HepG2 (cell line): ENCODE measurements at regions not wholly inside any gene's neighbourhood (a gene's known extent, or its start where the extent isn't known, plus 50 kb on each side); places are given as distances from the start of the nearest gene placed in this dataset.

Experiments
- ASH2L ChIP-seq: fragments of 300-600, 200-600 bp; sonication (generic); IDR thresholded peaks from 2 replicates; pipeline ENCODE4 v1.7.0; 2017; ENCODE audit warnings: low read depth, mild to moderate bottlenecking, moderate library complexity, mixed read lengths, low read length; ENCODE audit not compliant: insufficient read length
- CTCF ChIP-seq: sonication (generic); formaldehyde crosslinking; IDR thresholded peaks from 2 replicates; pipeline ENCODE4 v1.5.0; 2020; ENCODE audit warnings: mild to moderate bottlenecking, missing genetic modification reagents, moderate library complexity
- ISX ChIP-seq: sonication (generic); formaldehyde crosslinking; conservative IDR thresholded peaks from 2 replicates; pipeline ENCODE4 v1.5.0; 2020; ENCODE audit warnings: missing genetic modification reagents
- SMC3 ChIP-seq: IDR thresholded peaks from 2 replicates; pipeline ENCODE4 v1.6.1; 2011; ENCODE audit warnings: low read length, improper control_type of control experiment
- SNAPC2 ChIP-seq: sonication (generic); formaldehyde crosslinking; IDR thresholded peaks from 2 replicates; pipeline ENCODE4 v1.8.1; 2022; ENCODE audit warnings: mild to moderate bottlenecking, missing genetic modification reagents
- ZNF776 ChIP-seq: sonication (generic); formaldehyde crosslinking; IDR thresholded peaks from 2 replicates; pipeline ENCODE4 v1.4.0; 2020; ENCODE audit warnings: mild to moderate bottlenecking, missing genetic modification reagents
- ZNF780A ChIP-seq: sonication (generic); formaldehyde crosslinking; IDR thresholded peaks from 2 replicates; pipeline ENCODE4 v1.8.0; 2022; ENCODE audit warnings: mild to moderate bottlenecking, missing genetic modification reagents, moderate library complexity
- ZUFSP ChIP-seq: sonication (generic); formaldehyde crosslinking; IDR thresholded peaks from 2 replicates; pipeline ENCODE4 v1.9.0; 2021; ENCODE audit warnings: missing genetic modification reagents, mild to moderate bottlenecking, borderline replicate concordance
- TF ChIP-seq, protein P1 (sequence below): sonication (generic); formaldehyde crosslinking; IDR thresholded peaks from 2 replicates; pipeline ENCODE4 v1.4.0; 2020; ENCODE audit warnings: missing genetic modification reagents

- no peak for TF ChIP-seq SMC3
- no peak for TF ChIP-seq ZNF780A (CRISPR knock-in tag)
- TF ChIP-seq ZNF776 = no peak
- no peak for TF ChIP-seq SNAPC2 (CRISPR knock-in tag)
- no peak for TF ChIP-seq ISX (CRISPR knock-in tag)
- no peak for TF ChIP-seq ASH2L
- TF ChIP-seq CTCF = no peak
- TF ChIP-seq, protein P1, sequence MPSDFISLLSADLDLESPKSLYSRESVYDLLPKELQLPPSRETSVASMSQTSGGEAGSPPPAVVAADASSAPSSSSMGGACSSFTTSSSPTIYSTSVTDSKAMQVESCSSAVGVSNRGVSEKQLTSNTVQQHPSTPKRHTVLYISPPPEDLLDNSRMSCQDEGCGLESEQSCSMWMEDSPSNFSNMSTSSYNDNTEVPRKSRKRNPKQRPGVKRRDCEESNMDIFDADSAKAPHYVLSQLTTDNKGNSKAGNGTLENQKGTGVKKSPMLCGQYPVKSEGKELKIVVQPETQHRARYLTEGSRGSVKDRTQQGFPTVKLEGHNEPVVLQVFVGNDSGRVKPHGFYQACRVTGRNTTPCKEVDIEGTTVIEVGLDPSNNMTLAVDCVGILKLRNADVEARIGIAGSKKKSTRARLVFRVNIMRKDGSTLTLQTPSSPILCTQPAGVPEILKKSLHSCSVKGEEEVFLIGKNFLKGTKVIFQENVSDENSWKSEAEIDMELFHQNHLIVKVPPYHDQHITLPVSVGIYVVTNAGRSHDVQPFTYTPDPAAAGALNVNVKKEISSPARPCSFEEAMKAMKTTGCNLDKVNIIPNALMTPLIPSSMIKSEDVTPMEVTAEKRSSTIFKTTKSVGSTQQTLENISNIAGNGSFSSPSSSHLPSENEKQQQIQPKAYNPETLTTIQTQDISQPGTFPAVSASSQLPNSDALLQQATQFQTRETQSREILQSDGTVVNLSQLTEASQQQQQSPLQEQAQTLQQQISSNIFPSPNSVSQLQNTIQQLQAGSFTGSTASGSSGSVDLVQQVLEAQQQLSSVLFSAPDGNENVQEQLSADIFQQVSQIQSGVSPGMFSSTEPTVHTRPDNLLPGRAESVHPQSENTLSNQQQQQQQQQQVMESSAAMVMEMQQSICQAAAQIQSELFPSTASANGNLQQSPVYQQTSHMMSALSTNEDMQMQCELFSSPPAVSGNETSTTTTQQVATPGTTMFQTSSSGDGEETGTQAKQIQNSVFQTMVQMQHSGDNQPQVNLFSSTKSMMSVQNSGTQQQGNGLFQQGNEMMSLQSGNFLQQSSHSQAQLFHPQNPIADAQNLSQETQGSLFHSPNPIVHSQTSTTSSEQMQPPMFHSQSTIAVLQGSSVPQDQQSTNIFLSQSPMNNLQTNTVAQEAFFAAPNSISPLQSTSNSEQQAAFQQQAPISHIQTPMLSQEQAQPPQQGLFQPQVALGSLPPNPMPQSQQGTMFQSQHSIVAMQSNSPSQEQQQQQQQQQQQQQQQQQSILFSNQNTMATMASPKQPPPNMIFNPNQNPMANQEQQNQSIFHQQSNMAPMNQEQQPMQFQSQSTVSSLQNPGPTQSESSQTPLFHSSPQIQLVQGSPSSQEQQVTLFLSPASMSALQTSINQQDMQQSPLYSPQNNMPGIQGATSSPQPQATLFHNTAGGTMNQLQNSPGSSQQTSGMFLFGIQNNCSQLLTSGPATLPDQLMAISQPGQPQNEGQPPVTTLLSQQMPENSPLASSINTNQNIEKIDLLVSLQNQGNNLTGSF (CRISPR knock-in tag) = no peak
- TF ChIP-seq ZUFSP (CRISPR knock-in tag) = no peak
Measured at GRCh38 chr3:156776031-156776430, 50.1 kb upstream of the LEKR1 start.
